K562 (cell line): ENCODE measurements at regions not wholly inside any gene's neighbourhood (a gene's known extent, or its start where the extent isn't known, plus 50 kb on each side); places are given as distances from the start of the nearest gene placed in this dataset.

Experiments
- ARID1B ChIP-seq: fragments of 450-650 bp; IDR thresholded peaks from 2 replicates; pipeline ENCODE4 v1.6.1; 2016; ENCODE audit warnings: antibody characterized with exemption, mild to moderate bottlenecking, inconsistent platforms
- ARNT ChIP-seq, 2 experiments: fragments of 450-650 bp; IDR thresholded peaks; 2 replicates each; pipeline ENCODE4 v1.6.1; 2016; ENCODE audit warnings: mild to moderate bottlenecking in 1 of 2
- EZH2 ChIP-seq: IDR thresholded peaks from 2 replicates; pipeline ENCODE4 v1.6.1; 2012; ENCODE audit warnings: low read depth, mild to moderate bottlenecking, inconsistent platforms, low read length, borderline replicate concordance
- MTA3 ChIP-seq: fragments of 450-650 bp; formaldehyde crosslinking; IDR thresholded peaks from 2 replicates; pipeline ENCODE4 v1.6.1; 2017; ENCODE audit warnings: mild to moderate bottlenecking, borderline replicate concordance
- ZNF644 ChIP-seq: fragments of 200-800 bp; sonication (Bioruptor generic); IDR thresholded peaks from 2 replicates; pipeline ENCODE4 v1.6.1; 2016; ENCODE audit warnings: low read depth, missing genetic modification characterization, missing compliant biosample characterization

- TF ChIP-seq ARNT (IDR thresholded peaks at IDR 0.05) (no peak), EZH2 (no peak), ARID1B (no peak), ZNF644 (no peak), MTA3 (no peak)
Measured at GRCh38 chr7:41013117-41013516, 689.8 kb downstream of the INHBA start.
